ENCODE measurements at regions not wholly inside any gene's neighbourhood (a gene's known extent, or its start where the extent isn't known, plus 50 kb on each side); places are given as distances from the start of the nearest gene placed in this dataset.

- DNase-seq, result no peak
- no peak for ATAC-seq
Observed at GRCh38 chr5:2291146-2291840, 408.6 kb upstream of the IRX4 start.

GRCh38 chr5:2289380-2289779, 406.7 kb upstream of the IRX4 start:
- DNase-seq (no peak), ATAC-seq (no peak)

- no peak for DNase-seq
- ATAC-seq, result no peak
Observed at GRCh38 chr5:2288968-2289367, 406.2 kb upstream of the IRX4 start.

GRCh38 chr5:2288466-2288865, 405.7 kb upstream of the IRX4 start:
- ATAC-seq, result no peak
- no peak for DNase-seq

GRCh38 chr5:2286250-2286649, 403.5 kb upstream of the IRX4 start:
- ATAC-seq, result no peak

GRCh38 chr5:2284678-2285077, 402.0 kb upstream of the IRX4 start:
- ATAC-seq, result no peak
- no peak for DNase-seq

More at GRCh38 chr5:2286250-2286649, 403.5 kb upstream of the IRX4 start:
- DNase-seq, result no peak

- ATAC-seq, result no peak
- no peak for DNase-seq
Observed at GRCh38 chr5:2283481-2284045, 400.8 kb upstream of the IRX4 start.

GRCh38 chr5:2282893-2283292, 400.2 kb upstream of the IRX4 start:
- ATAC-seq (no peak), DNase-seq (no peak)

- ATAC-seq, result no peak
- no peak for DNase-seq
Observed at GRCh38 chr5:2282034-2282690, 399.4 kb upstream of the IRX4 start.

- ATAC-seq (no peak), DNase-seq (no peak)
Observed at GRCh38 chr5:2281446-2281845, 398.7 kb upstream of the IRX4 start.

- DNase-seq, result no peak
- ATAC-seq, result no peak
Observed at GRCh38 chr5:2280318-2280717, 397.6 kb upstream of the IRX4 start.

- DNase-seq, result no peak
- no peak for ATAC-seq
Observed at GRCh38 chr5:2278825-2279456, 396.2 kb upstream of the IRX4 start.

- DNase-seq (no peak), ATAC-seq (no peak)
Observed at GRCh38 chr5:2277886-2278285, 395.2 kb upstream of the IRX4 start.

GRCh38 chr5:2276101-2276500, 393.4 kb upstream of the IRX4 start:
- no peak for DNase-seq
- no peak for ATAC-seq

GRCh38 chr5:2272755-2273154, 390.0 kb upstream of the IRX4 start:
- no peak for DNase-seq
- ATAC-seq, result no peak

GRCh38 chr5:2272039-2272438, 389.3 kb upstream of the IRX4 start:
- ATAC-seq (no peak), DNase-seq (no peak)

GRCh38 chr5:2271316-2271715, 388.6 kb upstream of the IRX4 start:
- DNase-seq, result no peak
- ATAC-seq, result no peak

GRCh38 chr5:2270467-2270866, 387.7 kb upstream of the IRX4 start:
- DNase-seq (no peak), ATAC-seq (no peak)

GRCh38 chr5:2269656-2270055, 386.9 kb upstream of the IRX4 start:
- DNase-seq (no peak), ATAC-seq (no peak)

- ATAC-seq, result no peak
- no peak for DNase-seq
Observed at GRCh38 chr5:2267991-2268390, 385.3 kb upstream of the IRX4 start.

- DNase-seq (no peak), ATAC-seq (no peak)
Observed at GRCh38 chr5:2266641-2267240, 384.0 kb upstream of the IRX4 start.

- DNase-seq (no peak), ATAC-seq (no peak)
Observed at GRCh38 chr5:2265341-2265740, 382.6 kb upstream of the IRX4 start.

GRCh38 chr5:2263763-2264162, 381.0 kb upstream of the IRX4 start:
- DNase-seq, result no peak
- ATAC-seq, result no peak
